ENCODE measurements at regions not wholly inside any gene's neighbourhood (a gene's known extent, or its start where the extent isn't known, plus 50 kb on each side); places are given as distances from the start of the nearest gene placed in this dataset.

GRCh38 chr20:60869625-60870024, 382.4 kb upstream of the CDH4 start:
- no peak for DNase-seq

GRCh38 chr20:60870040-60870439, 382.0 kb upstream of the CDH4 start:
- no peak for DNase-seq

- no peak for DNase-seq
These were observed 379.8 kb upstream of the CDH4 start for GRCh38 chr20:60872224-60872623.

- no peak for DNase-seq
These were observed 374.8 kb upstream of the CDH4 start for GRCh38 chr20:60877071-60877857.

DNA sequence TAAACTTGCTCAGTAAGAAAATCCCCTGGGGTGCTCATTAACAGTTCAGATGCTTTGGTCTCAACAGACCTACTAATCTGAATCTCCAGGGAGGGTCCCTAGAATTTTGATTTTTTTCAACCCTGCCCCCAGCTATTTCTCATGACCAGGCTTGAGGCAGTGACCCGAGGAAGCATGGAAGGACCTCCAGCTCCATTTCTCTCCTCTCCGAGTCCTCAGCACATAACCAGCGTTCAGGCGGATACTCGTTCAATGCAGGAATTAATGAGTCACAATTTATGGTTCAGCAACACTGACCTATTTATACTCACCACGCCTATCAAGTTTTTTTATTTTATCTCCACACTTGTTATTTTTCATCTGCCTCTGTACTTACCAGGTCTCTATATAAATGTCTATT, 369.2 kb upstream of the CDH4 start:
- DNase-seq: no peak

GRCh38 chr20:60883496-60883895, 368.6 kb upstream of the CDH4 start:
- no peak for DNase-seq

DNA sequence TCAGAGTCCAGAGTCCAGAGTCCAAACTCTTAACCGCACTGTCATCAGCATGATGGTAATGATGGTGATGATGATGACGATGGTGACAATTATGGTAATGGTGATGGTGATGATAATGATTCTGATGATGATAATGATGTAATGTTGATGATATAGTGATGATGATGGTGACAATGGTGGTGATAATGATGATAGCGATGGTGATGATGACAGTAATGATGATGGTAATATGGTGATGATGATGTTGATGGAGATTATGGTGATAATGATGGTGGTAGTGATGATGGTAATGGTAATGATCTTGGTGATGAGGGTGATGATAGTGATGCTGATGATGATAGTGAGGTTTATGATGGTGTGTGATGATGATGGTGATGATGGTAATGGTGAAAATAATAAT, 367.8 kb upstream of the CDH4 start:
- DNase-seq: no peak

DNA sequence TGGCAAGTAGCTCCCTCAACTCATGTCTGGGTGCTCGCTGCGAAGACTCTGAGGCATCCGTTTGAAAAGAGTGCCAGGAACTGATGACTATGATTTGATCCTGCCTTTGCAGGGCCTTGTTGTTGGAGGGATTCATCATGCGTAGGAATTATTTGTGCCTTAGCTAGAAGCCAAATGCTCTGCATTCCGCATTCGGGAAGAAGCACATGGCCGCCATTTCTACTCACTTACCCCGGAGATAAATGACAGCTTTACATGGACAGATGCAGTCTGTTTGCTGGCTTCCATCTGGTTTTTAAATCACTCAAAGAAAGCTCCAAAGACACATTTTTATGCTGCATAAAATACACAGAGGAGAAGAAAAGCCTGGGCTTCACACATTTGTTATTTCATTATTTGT, 363.3 kb upstream of the CDH4 start:
- DNase-seq: no peak

GRCh38 chr20:60892095-60892813, 359.8 kb upstream of the CDH4 start:
- no peak for DNase-seq

- no peak for DNase-seq
These were observed 358.0 kb upstream of the CDH4 start for GRCh38 chr20:60894091-60894490.

DNA sequence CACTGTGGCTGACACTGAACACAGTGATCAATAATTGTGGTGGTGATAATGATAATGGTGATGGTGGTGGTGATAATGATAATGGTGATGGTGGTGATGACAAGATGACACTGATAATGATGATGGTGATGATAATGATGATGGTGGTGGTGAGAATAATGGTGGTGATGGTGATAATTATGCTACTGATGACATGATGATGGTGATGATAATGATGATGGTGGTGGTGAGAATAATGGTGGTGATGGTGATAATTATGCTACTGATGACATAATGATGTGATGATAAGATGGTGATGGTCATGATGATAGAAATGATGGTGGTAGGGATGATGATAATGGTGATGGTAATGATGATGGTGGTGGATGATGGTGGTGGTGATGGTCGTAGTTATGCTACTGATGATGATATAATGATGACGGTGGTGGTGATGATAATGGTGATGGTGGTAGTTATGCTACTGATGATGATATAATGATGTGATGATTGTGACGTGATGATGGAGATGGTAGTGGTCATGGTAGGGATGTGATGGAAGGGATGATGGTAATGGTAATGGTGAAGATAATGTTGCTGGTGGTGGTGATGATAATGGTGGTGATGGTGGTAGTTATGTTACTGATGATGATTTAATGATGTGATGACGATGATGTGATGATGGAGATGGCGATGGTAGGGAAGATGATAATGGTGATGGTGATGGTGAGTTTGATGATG, 356.5 kb upstream of the CDH4 start:
- no peak for DNase-seq

- no peak for DNase-seq
These were observed 354.1 kb upstream of the CDH4 start for GRCh38 chr20:60897976-60898375.

GRCh38 chr20:60899320-60899719, 352.7 kb upstream of the CDH4 start:
- DNase-seq: no peak

GRCh38 chr20:60900618-60901017, 351.4 kb upstream of the CDH4 start:
- no peak for DNase-seq

- DNase-seq: no peak
These were observed 350.2 kb upstream of the CDH4 start for GRCh38 chr20:60901831-60902230.

GRCh38 chr20:60903325-60903971, 348.6 kb upstream of the CDH4 start:
- no peak for DNase-seq

DNA sequence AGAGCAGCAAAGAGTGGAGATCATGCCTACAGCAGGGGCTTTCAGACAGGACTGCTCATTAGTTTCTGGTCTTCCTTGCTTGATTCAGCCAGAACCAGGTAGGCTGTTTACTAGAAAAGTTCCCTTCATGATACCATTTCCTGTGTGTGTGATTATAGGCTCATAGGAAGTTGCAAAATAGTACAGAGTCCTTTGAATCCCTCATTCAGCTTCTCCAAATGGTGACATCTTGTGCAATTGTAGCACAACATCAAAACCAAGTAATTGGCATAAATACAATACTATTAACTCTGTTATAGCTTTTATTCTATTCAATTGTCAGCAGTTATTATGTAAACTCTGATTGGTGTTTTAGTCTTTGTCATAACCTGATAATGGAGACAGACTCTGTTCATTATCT, 347.3 kb upstream of the CDH4 start:
- no peak for DNase-seq

GRCh38 chr20:60905919-60906318, 346.1 kb upstream of the CDH4 start:
- DNase-seq: no peak

DNA sequence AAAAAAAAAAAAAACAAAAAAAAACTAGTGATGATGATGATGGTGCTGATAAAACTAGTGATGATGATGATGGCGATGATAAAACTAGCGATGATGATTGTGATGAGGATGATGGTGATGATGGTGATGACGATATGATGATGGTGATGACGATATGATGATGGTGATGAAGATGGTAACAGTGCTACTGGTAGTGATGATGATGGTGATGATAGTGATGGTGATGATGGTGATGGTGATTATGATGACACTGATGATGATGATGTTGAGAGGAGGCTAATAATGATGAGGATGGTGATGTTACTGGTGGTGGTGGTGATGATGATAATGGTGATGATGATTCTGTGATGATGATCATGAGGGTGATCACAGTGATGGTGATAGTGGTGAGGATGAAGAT, 345.5 kb upstream of the CDH4 start:
- DNase-seq: no peak

DNA sequence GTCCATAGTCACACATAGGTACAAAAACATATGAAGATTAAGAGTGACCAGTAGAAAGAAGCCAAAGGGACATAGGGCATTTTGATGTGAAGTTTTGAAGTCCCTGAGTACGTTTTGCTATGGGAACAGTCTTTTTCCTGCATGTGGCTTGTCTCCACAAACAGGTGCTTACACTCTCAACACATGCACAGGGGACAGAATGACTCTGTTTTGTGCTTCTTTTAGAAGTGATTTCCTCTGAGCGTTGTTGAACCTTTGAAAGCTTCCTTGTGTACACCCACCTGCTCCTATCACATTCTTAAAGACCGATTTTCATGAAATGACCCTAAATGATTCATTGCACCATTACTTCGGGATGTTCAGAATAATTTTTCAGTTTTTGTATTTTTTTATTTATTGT, 338.8 kb upstream of the CDH4 start:
- no peak for DNase-seq

DNA sequence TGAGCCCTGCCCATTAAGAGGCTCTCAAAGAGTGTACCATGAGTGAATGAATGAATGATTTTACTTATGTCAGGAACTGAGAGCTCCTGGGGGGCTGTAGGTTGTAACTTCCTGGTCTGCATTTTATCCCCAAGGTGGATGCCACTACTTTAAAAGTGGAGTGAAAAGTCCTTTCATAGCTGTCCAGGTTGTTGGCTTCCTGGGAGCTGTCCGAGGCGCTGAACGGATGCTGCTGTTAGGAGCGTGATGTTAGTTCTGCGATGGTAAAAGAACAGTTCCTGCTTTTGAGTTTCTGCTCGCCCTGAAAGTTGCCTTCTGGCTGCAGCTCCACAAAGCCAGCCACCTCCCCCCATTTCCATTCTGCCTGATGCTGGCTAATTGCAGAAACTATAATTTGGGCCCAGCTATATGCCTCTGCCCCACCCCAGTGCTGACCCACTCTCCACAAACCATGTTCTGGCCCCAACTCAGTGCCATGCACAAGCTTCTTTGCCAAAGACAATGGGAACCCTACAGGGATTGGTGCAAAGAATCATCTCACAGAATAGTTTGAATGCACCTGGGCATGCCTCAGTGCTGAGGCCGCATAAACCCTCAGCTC, 330.9 kb upstream of the CDH4 start:
- no peak for DNase-seq

DNA sequence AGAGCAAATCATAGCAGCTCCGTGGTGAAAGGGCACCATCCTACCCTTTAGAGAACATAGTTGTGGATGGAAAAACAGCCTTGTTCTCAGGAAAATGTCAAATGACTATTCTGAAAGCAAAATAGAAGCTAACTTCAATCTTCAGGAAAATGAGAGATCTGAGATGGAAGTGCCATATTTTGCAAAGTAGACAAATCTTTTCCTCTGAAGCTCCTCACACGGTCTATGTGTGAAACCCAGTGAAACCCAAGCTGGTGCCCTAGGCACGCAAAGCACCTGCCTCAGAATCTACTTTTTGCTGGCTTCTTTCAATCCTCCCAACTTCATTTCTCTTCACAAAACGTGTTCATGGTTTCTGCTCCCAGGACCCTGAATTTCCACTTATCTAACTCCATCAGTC, 325.2 kb upstream of the CDH4 start:
- DNase-seq: no peak

DNA sequence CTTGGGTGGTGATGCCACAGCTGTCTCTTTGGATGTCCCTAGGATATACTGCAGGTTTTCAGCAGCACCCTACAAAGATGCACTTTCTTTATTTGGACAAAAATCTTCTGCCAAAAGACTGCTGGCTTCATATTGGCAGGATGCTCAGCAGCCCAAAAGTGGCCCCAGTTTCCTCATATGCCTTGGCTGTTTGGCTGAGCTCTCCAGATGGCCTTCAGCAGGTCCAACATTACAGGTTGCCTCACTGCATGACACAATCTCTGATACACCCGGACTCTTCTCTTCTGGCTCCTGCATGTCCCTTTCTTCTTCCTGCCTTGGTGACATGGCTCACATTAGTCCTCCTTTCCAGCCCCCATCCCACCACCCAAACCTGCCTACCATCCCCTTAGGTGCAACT, 323.7 kb upstream of the CDH4 start:
- no peak for DNase-seq

All from suppressor macrophage (primary cell).